ENCODE measurements at regions not wholly inside any gene's neighbourhood (a gene's known extent, or its start where the extent isn't known, plus 50 kb on each side); places are given as distances from the start of the nearest gene placed in this dataset.

DNA sequence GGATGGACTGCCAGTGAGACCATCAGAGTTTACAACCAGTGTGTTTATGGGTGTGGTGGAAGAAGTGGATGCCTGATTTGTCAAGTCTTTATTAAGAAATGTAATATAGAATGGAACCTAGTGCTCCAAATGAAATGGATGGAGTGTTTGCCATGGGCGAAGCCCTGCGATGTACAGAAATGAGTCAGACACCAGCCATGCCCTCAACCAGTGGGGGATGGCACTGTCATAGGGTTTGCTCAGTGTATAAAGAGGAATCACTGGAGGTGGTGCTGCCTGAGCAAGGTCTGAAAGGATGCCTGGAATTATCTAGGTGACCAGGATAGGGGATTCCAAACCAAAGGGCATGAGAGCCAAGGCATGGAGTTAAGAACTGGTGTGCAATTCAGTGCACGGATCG, 120.9 kb upstream of the MTNR1B start:
- TF ChIP-seq, protein P1, sequence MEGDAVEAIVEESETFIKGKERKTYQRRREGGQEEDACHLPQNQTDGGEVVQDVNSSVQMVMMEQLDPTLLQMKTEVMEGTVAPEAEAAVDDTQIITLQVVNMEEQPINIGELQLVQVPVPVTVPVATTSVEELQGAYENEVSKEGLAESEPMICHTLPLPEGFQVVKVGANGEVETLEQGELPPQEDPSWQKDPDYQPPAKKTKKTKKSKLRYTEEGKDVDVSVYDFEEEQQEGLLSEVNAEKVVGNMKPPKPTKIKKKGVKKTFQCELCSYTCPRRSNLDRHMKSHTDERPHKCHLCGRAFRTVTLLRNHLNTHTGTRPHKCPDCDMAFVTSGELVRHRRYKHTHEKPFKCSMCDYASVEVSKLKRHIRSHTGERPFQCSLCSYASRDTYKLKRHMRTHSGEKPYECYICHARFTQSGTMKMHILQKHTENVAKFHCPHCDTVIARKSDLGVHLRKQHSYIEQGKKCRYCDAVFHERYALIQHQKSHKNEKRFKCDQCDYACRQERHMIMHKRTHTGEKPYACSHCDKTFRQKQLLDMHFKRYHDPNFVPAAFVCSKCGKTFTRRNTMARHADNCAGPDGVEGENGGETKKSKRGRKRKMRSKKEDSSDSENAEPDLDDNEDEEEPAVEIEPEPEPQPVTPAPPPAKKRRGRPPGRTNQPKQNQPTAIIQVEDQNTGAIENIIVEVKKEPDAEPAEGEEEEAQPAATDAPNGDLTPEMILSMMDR (IDR thresholded peaks at IDR 0.05; ENCODE audit: low read depth, low read length), result no peak
- no peak overlapping the region for H3K4me3 ChIP-seq (ENCODE audit: low read depth, low read length)

- TF ChIP-seq, protein P1 (IDR thresholded peaks at IDR 0.05; ENCODE audit: low read depth, low read length), result no peak
Measured at GRCh38 chr11:92850296-92850826, 119.1 kb upstream of the MTNR1B start.

GRCh38 chr11:92852229-92852628, 117.2 kb upstream of the MTNR1B start:
- H3K4me3 ChIP-seq (ENCODE audit: low read depth, low read length), result no peak overlapping the region
- TF ChIP-seq, protein P1 (IDR thresholded peaks at IDR 0.05; ENCODE audit: low read depth, low read length), result no peak

More at GRCh38 chr11:92850296-92850826, 119.1 kb upstream of the MTNR1B start:
- H3K4me3 ChIP-seq (ENCODE audit: low read depth, low read length), result no peak overlapping the region

DNA sequence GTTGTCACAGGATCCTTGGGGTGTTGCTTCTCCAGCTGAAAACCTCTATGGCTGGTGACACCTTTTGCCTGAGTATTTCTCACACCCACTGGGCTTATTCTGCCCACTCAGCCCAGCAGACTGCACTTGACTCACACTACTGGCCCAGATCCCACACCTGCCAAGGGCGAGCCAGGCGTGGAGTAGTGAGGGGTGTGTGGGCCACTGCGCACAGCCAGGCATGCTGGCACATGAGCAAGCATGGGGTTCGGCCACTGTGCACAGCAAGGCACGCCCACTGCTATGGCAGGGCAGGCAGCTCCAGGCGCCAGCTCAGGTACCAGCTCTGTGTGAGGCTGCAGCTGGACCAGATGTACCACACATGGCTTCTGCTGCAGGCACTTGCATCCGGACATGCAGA, 116.5 kb upstream of the MTNR1B start:
- TF ChIP-seq, protein P1 (IDR thresholded peaks at IDR 0.05; ENCODE audit: low read depth, low read length), result no peak
- H3K4me3 ChIP-seq (ENCODE audit: low read depth, low read length), result no peak overlapping the region

GRCh38 chr11:92854162-92854561, 115.3 kb upstream of the MTNR1B start:
- TF ChIP-seq, protein P1 (IDR thresholded peaks at IDR 0.05; ENCODE audit: low read depth, low read length), result no peak
- no peak overlapping the region for H3K4me3 ChIP-seq (ENCODE audit: low read depth, low read length)

GRCh38 chr11:92854952-92855351, 114.5 kb upstream of the MTNR1B start:
- no peak overlapping the region for H3K4me3 ChIP-seq (ENCODE audit: low read depth, low read length)
- TF ChIP-seq, protein P1 (IDR thresholded peaks at IDR 0.05; ENCODE audit: low read depth, low read length), result no peak

GRCh38 chr11:92855607-92856405, 113.6 kb upstream of the MTNR1B start:
- no peak overlapping the region for H3K4me3 ChIP-seq (ENCODE audit: low read depth, low read length)
- TF ChIP-seq, protein P1 (IDR thresholded peaks at IDR 0.05; ENCODE audit: low read depth, low read length), result no peak
